ENCODE measurements at regions not wholly inside any gene's neighbourhood (a gene's known extent, or its start where the extent isn't known, plus 50 kb on each side); places are given as distances from the start of the nearest gene placed in this dataset.

GRCh38 chr11:95419915-95420314, 188.9 kb upstream of the SESN3 start:
- no peak for ATAC-seq (ENCODE audit: low FRiP score)
- no peak for TF ChIP-seq CTCF (IDR thresholded peaks at IDR 0.05)
- no peak for DNase-seq (ENCODE audit: low spot score)

GRCh38 chr11:95418916-95419315, 187.9 kb upstream of the SESN3 start:
- DNase-seq (ENCODE audit: low spot score) (no peak), ATAC-seq (ENCODE audit: low FRiP score) (no peak)
- TF ChIP-seq CTCF (IDR thresholded peaks at IDR 0.05) = no peak

DNA sequence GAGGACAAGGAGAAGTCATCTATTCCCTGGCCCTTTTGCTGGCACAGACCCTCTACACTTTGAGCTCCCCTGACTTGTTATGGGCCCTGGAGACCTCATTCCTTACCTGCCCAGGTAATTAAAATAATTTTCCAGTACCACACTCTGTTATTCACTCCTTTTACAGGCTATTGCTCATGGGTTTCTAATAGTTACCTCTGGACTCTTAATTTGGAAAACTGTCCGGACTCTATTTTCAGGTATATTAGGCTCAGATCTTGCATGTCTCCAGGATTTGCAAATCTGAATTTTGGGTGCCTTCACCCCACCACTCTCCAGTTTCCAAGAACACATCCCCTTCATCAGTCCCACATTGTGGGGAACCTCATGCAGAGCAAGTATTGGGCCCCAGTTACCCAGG, 186.8 kb upstream of the SESN3 start:
- ATAC-seq (ENCODE audit: low FRiP score) (no peak), DNase-seq (ENCODE audit: low spot score) (no peak)
- no peak for TF ChIP-seq CTCF (IDR thresholded peaks at IDR 0.05)

DNA sequence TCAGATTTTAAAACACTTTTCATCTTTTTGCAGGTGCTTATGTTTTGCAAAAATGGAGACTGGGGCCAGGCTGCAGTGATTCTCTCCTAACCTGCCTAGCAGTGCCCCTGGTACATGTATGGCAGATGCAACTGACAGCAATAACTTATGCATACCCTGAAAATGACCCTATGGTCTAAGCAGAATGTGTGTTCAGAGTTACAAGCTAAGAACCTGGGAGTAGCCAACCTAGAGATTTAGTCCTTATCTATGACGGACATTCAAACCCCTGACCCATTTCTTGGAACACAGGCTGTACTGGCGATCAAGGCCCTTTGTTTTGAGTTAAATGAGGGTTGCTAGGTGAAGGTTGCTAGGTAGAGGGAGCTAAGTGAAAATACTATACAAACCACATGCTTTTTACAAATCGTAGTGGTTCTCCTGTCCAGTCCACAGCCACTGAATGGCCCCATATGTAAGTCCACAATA, 184.9 kb upstream of the SESN3 start:
- DNase-seq (ENCODE audit: low spot score) (no peak), ATAC-seq (ENCODE audit: low FRiP score) (peak; percentile 19)
- TF ChIP-seq CTCF (IDR thresholded peaks at IDR 0.05) = no peak

DNA sequence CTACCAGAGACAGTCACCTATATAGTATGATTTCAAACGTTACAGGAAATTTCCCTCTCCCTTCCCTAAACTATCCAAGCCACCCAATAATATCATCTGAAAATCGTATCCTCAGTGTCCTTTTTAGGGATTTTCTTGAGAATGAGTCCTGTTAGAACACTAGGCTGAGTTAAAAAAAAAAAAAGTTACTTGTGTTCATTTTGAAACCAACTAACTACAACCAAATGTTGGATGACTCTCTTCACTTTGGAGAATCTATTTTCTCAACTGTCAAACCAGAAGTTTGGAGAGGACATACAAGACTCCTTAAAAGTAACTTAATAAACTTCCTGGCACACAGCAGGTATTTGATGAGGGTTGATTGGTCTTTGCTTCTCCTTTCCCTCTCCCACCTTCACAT, 183.2 kb upstream of the SESN3 start:
- TF ChIP-seq CTCF (IDR thresholded peaks at IDR 0.05) = no peak
- ATAC-seq (ENCODE audit: low FRiP score) = no peak
- DNase-seq (ENCODE audit: low spot score) = no peak

DNA sequence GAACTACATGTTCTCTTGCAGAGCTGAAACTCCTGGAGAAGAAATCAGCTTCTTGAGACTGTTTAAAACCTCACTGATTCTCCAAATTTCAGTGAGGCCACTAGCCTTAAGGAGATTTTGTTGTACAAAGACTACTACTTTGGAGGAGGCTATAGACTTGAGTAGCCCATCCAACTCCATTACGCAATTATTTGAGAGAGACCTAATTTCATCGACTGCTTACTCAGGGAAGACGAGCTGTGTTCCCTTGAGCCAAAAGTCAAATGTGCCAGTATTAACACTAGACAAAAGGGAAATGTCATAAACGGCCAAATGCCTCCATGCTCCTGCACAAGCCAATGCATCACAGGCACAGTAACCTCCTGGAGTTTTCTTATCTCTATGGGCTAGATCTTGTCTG, 182.8 kb upstream of the SESN3 start:
- no peak for TF ChIP-seq CTCF (IDR thresholded peaks at IDR 0.05)
- no peak for ATAC-seq (ENCODE audit: low FRiP score)
- no peak for DNase-seq (ENCODE audit: low spot score)

DNA sequence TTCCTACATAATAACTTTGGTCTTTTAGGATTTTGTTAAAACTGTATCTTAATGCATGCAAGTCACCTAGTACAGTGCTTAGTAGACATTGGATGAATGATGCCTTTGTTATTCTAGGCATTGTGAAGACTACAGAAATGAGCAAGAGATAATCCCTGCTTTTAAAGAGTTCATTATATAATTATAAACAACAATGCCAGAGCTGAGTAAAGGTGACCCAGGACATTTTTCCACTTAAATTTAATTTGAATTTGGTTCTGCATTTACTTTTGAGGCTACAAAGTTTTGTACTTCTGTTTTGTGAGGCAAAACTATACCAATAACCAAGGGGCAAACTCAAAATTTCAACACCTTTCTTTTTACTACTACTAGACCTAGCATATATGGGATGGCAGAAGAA, 182.0 kb upstream of the SESN3 start:
- no peak for DNase-seq (ENCODE audit: low spot score)
- TF ChIP-seq CTCF (IDR thresholded peaks at IDR 0.05) = no peak
- ATAC-seq (ENCODE audit: low FRiP score) = no peak
